Osteocyte (in vitro differentiated cells): ENCODE measurements at regions not wholly inside any gene's neighbourhood (a gene's known extent, or its start where the extent isn't known, plus 50 kb on each side); places are given as distances from the start of the nearest gene placed in this dataset.

Source experiments
- DNase-seq: peaks from one replicate; pipeline ENCODE4 v3.0.0; 2021; ENCODE audit warnings: mixed read lengths; ENCODE audit not compliant: unreplicated experiment; ENCODE audit errors: extremely low spot score
- H3K27ac Mint-ChIP-seq: one replicate; pipeline ENCODE4 v1.8.0; 2021; ENCODE audit warnings: mild to moderate bottlenecking, mixed read lengths; ENCODE audit not compliant: unreplicated experiment
- H3K27me3 Mint-ChIP-seq: one replicate; pipeline ENCODE4 v1.8.0; 2021; ENCODE audit warnings: mixed read lengths; ENCODE audit not compliant: unreplicated experiment
- H3K36me3 Mint-ChIP-seq: one replicate; pipeline ENCODE4 v1.8.0; 2021; ENCODE audit warnings: mixed read lengths; ENCODE audit not compliant: unreplicated experiment
- H3K4me1 Mint-ChIP-seq: one replicate; pipeline ENCODE4 v1.8.0; 2021; ENCODE audit warnings: mixed read lengths; ENCODE audit not compliant: unreplicated experiment
- H3K4me3 Mint-ChIP-seq: one replicate; pipeline ENCODE4 v1.8.0; 2021; ENCODE audit warnings: mild to moderate bottlenecking, moderate library complexity, mixed read lengths; ENCODE audit not compliant: unreplicated experiment
- H3K9me3 Mint-ChIP-seq: one replicate; pipeline ENCODE4 v1.8.0; 2021; ENCODE audit warnings: mixed read lengths; ENCODE audit not compliant: unreplicated experiment
- CTCF ChIP-seq: fragments of 200-600 bp; sonication (generic); IDR thresholded peaks from 2 replicates; pipeline ENCODE4 v1.5.0; 2021; ENCODE audit warnings: antibody characterized with exemption, mild to moderate bottlenecking, moderate library complexity

GRCh38 chr1:78280626-78281025 lies 210.1 kb upstream of the PTGFR start:
- no peaks in the 10 kb centered on the region for H3K9me3 Mint-ChIP-seq
- H3K4me3 Mint-ChIP-seq, result no peak overlapping the region
- no peaks in the 10 kb centered on the region for H3K36me3 Mint-ChIP-seq
- peaks cover 3% of the 10 kb centered on the region for H3K4me1 Mint-ChIP-seq
- peaks cover 14% of the 10 kb centered on the region for H3K27me3 Mint-ChIP-seq
- no peak overlapping the region for H3K27ac Mint-ChIP-seq
- no peak for TF ChIP-seq CTCF
- no peak for DNase-seq

DNA sequence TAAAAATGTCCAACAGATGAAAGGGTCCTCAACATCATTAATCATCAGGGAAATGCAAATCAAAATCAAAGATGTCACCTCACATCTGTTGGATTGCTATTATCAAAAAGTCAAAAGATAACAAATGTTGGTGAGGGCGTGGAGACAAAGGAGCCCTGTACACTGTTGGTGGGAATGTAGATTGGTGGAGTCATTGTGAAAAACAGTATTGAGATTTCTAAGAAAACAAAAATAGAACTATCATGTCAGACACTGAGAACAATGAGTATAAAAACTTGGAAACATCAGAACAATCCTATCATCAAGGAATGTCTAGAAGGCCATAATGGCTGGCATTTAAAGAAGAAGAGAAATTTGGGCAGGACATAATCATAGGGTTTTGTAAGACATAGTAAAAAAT lies 209.2 kb upstream of the PTGFR start:
- Mint-ChIP-seq H3K4me1 (peaks cover 3% of the 10 kb centered on the region), H3K27ac (no peak overlapping the region), H3K36me3 (no peaks in the 10 kb centered on the region), H3K9me3 (no peaks in the 10 kb centered on the region), H3K27me3 (peaks cover 12% of the 10 kb centered on the region), H3K4me3 (no peak overlapping the region)
- no peak for DNase-seq
- no peak for TF ChIP-seq CTCF

DNA sequence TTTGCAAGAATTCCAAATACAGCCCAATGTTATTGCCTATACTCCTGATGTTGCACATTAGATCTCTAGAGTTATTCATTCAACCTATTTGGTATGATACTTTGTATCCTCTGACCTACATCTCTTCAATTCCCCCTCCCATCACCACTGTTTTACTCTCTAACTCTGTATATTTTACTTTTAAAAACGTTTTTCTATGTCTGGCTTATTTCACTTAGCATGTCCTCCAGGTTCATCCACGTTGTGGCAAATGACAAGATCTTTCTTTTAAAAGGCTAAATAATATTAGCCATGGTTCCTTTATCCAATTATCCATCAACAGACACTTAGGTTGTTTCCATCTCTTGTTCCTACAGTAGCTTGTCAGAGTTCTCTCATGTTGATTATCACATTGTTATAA lies 207.1 kb upstream of the PTGFR start:
- H3K27ac Mint-ChIP-seq, result no peak overlapping the region
- H3K4me1 Mint-ChIP-seq, result peaks cover 2% of the 10 kb centered on the region
- no peak for TF ChIP-seq CTCF
- no peaks in the 10 kb centered on the region for H3K9me3 Mint-ChIP-seq
- H3K36me3 Mint-ChIP-seq, result no peaks in the 10 kb centered on the region
- peaks cover 11% of the 10 kb centered on the region for H3K27me3 Mint-ChIP-seq
- no peak for DNase-seq
- no peak overlapping the region for H3K4me3 Mint-ChIP-seq

DNA sequence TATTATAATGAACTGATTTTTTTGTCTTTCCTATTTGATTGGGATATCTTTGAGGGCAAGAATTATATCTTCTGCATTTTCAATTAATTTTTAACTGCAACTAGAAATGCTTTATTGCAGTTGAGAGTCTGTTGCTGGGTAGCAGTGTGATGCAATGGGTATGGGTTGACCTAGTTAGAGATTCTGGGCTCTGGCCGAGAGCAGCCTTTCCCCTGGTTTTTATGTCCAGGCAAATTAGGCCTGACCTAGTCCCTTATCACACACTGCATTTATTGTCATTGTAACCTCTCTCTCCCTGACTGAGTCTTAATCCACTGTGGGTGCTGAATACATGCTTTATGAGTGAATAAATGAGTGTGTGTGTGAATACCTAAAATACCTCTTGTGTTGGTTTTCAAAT lies 206.4 kb upstream of the PTGFR start:
- no peak for DNase-seq
- Mint-ChIP-seq H3K4me3 (no peak overlapping the region), H3K27me3 (peaks cover 13% of the 10 kb centered on the region), H3K4me1 (peaks cover under 1% of the 10 kb centered on the region), H3K9me3 (no peaks in the 10 kb centered on the region), H3K36me3 (no peaks in the 10 kb centered on the region), H3K27ac (no peak overlapping the region)
- TF ChIP-seq CTCF, result no peak

GRCh38 chr1:78286686-78287085 lies 204.1 kb upstream of the PTGFR start:
- Mint-ChIP-seq H3K9me3 (no peaks in the 10 kb centered on the region), H3K4me3 (no peak overlapping the region), H3K27me3 (peaks cover 23% of the 10 kb centered on the region), H3K27ac (no peak overlapping the region), H3K36me3 (no peaks in the 10 kb centered on the region), H3K4me1 (no peaks in the 10 kb centered on the region)
- no peak for DNase-seq
- no peak for TF ChIP-seq CTCF
